ENCODE measurements at regions not wholly inside any gene's neighbourhood (a gene's known extent, or its start where the extent isn't known, plus 50 kb on each side); places are given as distances from the start of the nearest gene placed in this dataset.
"Not testable (repeated sequence)": the region's sequence is repeated elsewhere in the genome, so short reads cannot be mapped to it uniquely, and the experiment has no call there.

GRCh38 chr5:28415791-28416443 lies 1377.5 kb upstream of the CDH9 start:
- no peak overlapping the region for H3K4me3 ChIP-seq
- no peak overlapping the region for H3K27ac ChIP-seq

GRCh38 chr5:28414619-28415018 lies 1376.2 kb upstream of the CDH9 start:
- Histone ChIP-seq H3K4me3 (no peak overlapping the region), H3K27ac (no peak overlapping the region)

GRCh38 chr5:28408651-28409050 lies 1370.3 kb upstream of the CDH9 start:
- H3K27ac ChIP-seq: no peak overlapping the region
- no peak overlapping the region for H3K4me3 ChIP-seq

GRCh38 chr5:28408186-28408585 lies 1369.8 kb upstream of the CDH9 start:
- Histone ChIP-seq H3K27ac (no peak overlapping the region), H3K4me3 (no peak overlapping the region)

- no peak overlapping the region for H3K4me3 ChIP-seq
These were observed 1366.1 kb upstream of the CDH9 start for GRCh38 chr5:28404363-28405071.

GRCh38 chr5:28403846-28404245 lies 1365.5 kb upstream of the CDH9 start:
- no peak overlapping the region for H3K27ac ChIP-seq
- no peak overlapping the region for H3K4me3 ChIP-seq

More at GRCh38 chr5:28404363-28405071, 1366.1 kb upstream of the CDH9 start:
- H3K27ac ChIP-seq: no peak overlapping the region

GRCh38 chr5:28402590-28403301 lies 1364.4 kb upstream of the CDH9 start:
- H3K4me3 ChIP-seq: no peak overlapping the region
- H3K27ac ChIP-seq: no peak overlapping the region

- H3K27ac ChIP-seq: no peak overlapping the region
- H3K4me3 ChIP-seq: no peak overlapping the region
These were observed 1361.7 kb upstream of the CDH9 start for GRCh38 chr5:28400076-28400475.

- H3K4me3 ChIP-seq: no peak overlapping the region
These were observed 1360.8 kb upstream of the CDH9 start for GRCh38 chr5:28399211-28399610.

GRCh38 chr5:28398185-28398584 lies 1359.8 kb upstream of the CDH9 start:
- peak overlapping the region in 2 of 21 experiments; percentile 20 to 34 for H3K27ac ChIP-seq
- no peak overlapping the region for H3K4me3 ChIP-seq

More at GRCh38 chr5:28399211-28399610, 1360.8 kb upstream of the CDH9 start:
- no peak overlapping the region for H3K27ac ChIP-seq

- Histone ChIP-seq H3K27ac (peak overlapping the region in 2 of 21 experiments; percentile 20 to 34), H3K4me3 (no peak overlapping the region)
These were observed 1359.1 kb upstream of the CDH9 start for GRCh38 chr5:28397502-28397941.

- H3K4me3 ChIP-seq: no peak overlapping the region
- H3K27ac ChIP-seq: no peak overlapping the region
These were observed 1352.9 kb upstream of the CDH9 start for GRCh38 chr5:28391277-28391676.

GRCh38 chr5:28390341-28390740 lies 1352.0 kb upstream of the CDH9 start:
- no peak overlapping the region for H3K4me3 ChIP-seq
- no peak overlapping the region for H3K27ac ChIP-seq

GRCh38 chr5:28389727-28390126 lies 1351.3 kb upstream of the CDH9 start:
- H3K4me3 ChIP-seq, H3K27ac ChIP-seq: not testable (repeated sequence)

GRCh38 chr5:28388428-28388827 lies 1350.0 kb upstream of the CDH9 start:
- H3K4me3 ChIP-seq: no peak overlapping the region
- H3K27ac ChIP-seq: no peak overlapping the region

- H3K27ac ChIP-seq: no peak overlapping the region
- H3K4me3 ChIP-seq: no peak overlapping the region
These were observed 1348.3 kb upstream of the CDH9 start for GRCh38 chr5:28386712-28387111.

GRCh38 chr5:28380167-28380566 lies 1341.8 kb upstream of the CDH9 start:
- H3K27ac ChIP-seq: no peak overlapping the region
- no peak overlapping the region for H3K4me3 ChIP-seq

GRCh38 chr5:28374492-28374967 lies 1336.1 kb upstream of the CDH9 start:
- Histone ChIP-seq H3K27ac (no peak overlapping the region), H3K4me3 (no peak overlapping the region)

- Histone ChIP-seq H3K27ac (no peak overlapping the region), H3K4me3 (no peak overlapping the region)
These were observed 1332.5 kb upstream of the CDH9 start for GRCh38 chr5:28370896-28371295.

- H3K27ac ChIP-seq: no peak overlapping the region
- no peak overlapping the region for H3K4me3 ChIP-seq
These were observed 1331.0 kb upstream of the CDH9 start for GRCh38 chr5:28369418-28369817.

- H3K27ac ChIP-seq: no peak overlapping the region
- H3K4me3 ChIP-seq: no peak overlapping the region
These were observed 1317.4 kb upstream of the CDH9 start for GRCh38 chr5:28355831-28356230.

All from skin epidermis (tissue), 12 donors.